H1 (cell line): ENCODE measurements at regions not wholly inside any gene's neighbourhood (a gene's known extent, or its start where the extent isn't known, plus 50 kb on each side); places are given as distances from the start of the nearest gene placed in this dataset.

Source experiments
- CTCF ChIA-PET: fragments of 300-600 bp; sonication (Branson Sonifier 250); formaldehyde crosslinking; loops from one replicate; lab custom pipeline; 2021; ENCODE audit not compliant: partially characterized antibody; lab: Charles Lee
- POLR2A ChIA-PET: fragments of 300-600 bp; sonication (Branson Sonifier 250); formaldehyde crosslinking; loops from one replicate; lab custom pipeline; 2021; ENCODE audit warnings: inconsistent platforms; ENCODE audit not compliant: partially characterized antibody; lab: Charles Lee
- DNase-seq, 2 experiments: peaks; one replicate each; pipeline versions ENCODE4 v3.0.0 to v3.0.0-alpha.2; 2010 to 2022; ENCODE audit warnings: low spot score in 2 of 2, low read depth in 1 of 2, mixed read lengths in 1 of 2
- FAIRE-seq: peaks from 2 replicates; lab custom pipeline; 2011; peaks lifted over from hg19 to GRCh38; lab: Jason Lieb, UNC
- H2AFZ ChIP-seq: 2 replicates; pipeline ENCODE4 v1.8.1; 2012; ENCODE audit warnings: low read length, inconsistent platforms
- H2AK5ac ChIP-seq: 2 replicates; pipeline ENCODE4 v1.6.1; 2013; ENCODE audit warnings: low read depth, low read length
- H2BK120ac ChIP-seq: replicated peaks from 2 replicates; pipeline ENCODE3; 2013; ENCODE audit warnings: low read depth, low read length, inconsistent platforms
- H2BK12ac ChIP-seq: 2 replicates; pipeline ENCODE4 v1.6.1; 2013; ENCODE audit warnings: low read depth, low read length
- H2BK15ac ChIP-seq: 2 replicates; pipeline ENCODE4 v1.6.1; 2013; ENCODE audit warnings: low read length
- H2BK20ac ChIP-seq: 2 replicates; pipeline ENCODE4 v1.6.1; 2013; ENCODE audit warnings: low read length
- H2BK5ac ChIP-seq: 2 replicates; pipeline ENCODE4 v1.6.1; 2013; ENCODE audit warnings: low read depth, low read length
- H3K14ac ChIP-seq: 2 replicates; pipeline ENCODE4 v1.6.1; 2013; ENCODE audit warnings: inconsistent platforms; ENCODE audit not compliant: insufficient read length
- H3K18ac ChIP-seq: 2 replicates; pipeline ENCODE4 v1.6.1; 2013; ENCODE audit warnings: low read length; ENCODE audit errors: extremely low read depth
- H3K23ac ChIP-seq: 2 replicates; pipeline ENCODE4 v1.6.1; 2013; ENCODE audit warnings: inconsistent platforms; ENCODE audit not compliant: insufficient read length
- H3K23me2 ChIP-seq: 2 replicates; pipeline ENCODE4 v1.6.1; 2013; ENCODE audit warnings: low read depth, low read length
- H3K27ac ChIP-seq: 2 replicates; pipeline ENCODE4 v1.6.1; 2011; ENCODE audit warnings: low read depth, low read length, inconsistent platforms
- H3K27me3 ChIP-seq, 4 experiments: replicated peaks in 1 of 4; 1 replicate in 1 of 4; 2 replicates in 3 of 4; pipeline versions ENCODE4 v1.6.1 to v1.8.1; 2011 to 2013; ENCODE audit warnings: low read length in 3 of 4, mild to moderate bottlenecking in 3 of 4, inconsistent platforms in 2 of 4, mixed read lengths in 2 of 4, moderate library complexity in 1 of 4; ENCODE audit not compliant: control insufficient read depth in 3 of 4, insufficient read depth in 3 of 4; ENCODE audit errors: extremely low read depth in 1 of 4
- H3K36me3 ChIP-seq, 4 experiments: 2 replicates each; pipeline versions ENCODE4 v1.6.1 to v1.8.1; 2011 to 2013; ENCODE audit warnings: mild to moderate bottlenecking in 4 of 4, low read length in 3 of 4, moderate library complexity in 2 of 4, control low read depth in 1 of 4, inconsistent platforms in 1 of 4; ENCODE audit not compliant: insufficient read depth in 4 of 4, control insufficient read depth in 2 of 4
- H3K4ac ChIP-seq: replicated peaks from 2 replicates; pipeline ENCODE3; 2013; ENCODE audit warnings: low read length, low read depth, mixed read lengths, inconsistent platforms; ENCODE audit not compliant: insufficient read length
- H3K4me1 ChIP-seq, 4 experiments: replicated peaks in 1 of 4; 1 replicate in 1 of 4; 2 replicates in 3 of 4; pipeline versions ENCODE4 v1.6.1 to v1.8.1; 2011 to 2013; ENCODE audit warnings: low read length in 3 of 4, inconsistent platforms in 2 of 4, mixed read lengths in 1 of 4; ENCODE audit not compliant: insufficient read depth in 4 of 4, control insufficient read depth in 3 of 4
- H3K4me2 ChIP-seq, 2 experiments: 2 replicates each; pipeline versions ENCODE4 v1.6.1 to v1.8.1; 2011 to 2013; ENCODE audit warnings: low read depth in 2 of 2, low read length in 2 of 2, control low read depth in 1 of 2, inconsistent platforms in 1 of 2, mild to moderate bottlenecking in 1 of 2; ENCODE audit not compliant: insufficient read depth in 1 of 2
- H3K4me3 ChIP-seq, 4 experiments: fragments of 200-600, 300-600 bp in 1 of 4; sonication (generic), shearing (Covaris generic), sonication (Bioruptor Twin) in 1 of 4; 2 replicates each; pipeline versions ENCODE4 v1.5.1 to v1.8.1; 2011 to 2016; ENCODE audit warnings: low read length in 4 of 4, low read depth in 3 of 4, control low read depth in 2 of 4, inconsistent platforms in 2 of 4, mild to moderate bottlenecking in 2 of 4, mixed read lengths in 1 of 4, moderate library complexity in 1 of 4; ENCODE audit not compliant: insufficient read depth in 2 of 4; ENCODE audit errors: extremely low read depth in 1 of 4
- H3K56ac ChIP-seq: replicated peaks from 2 replicates; pipeline ENCODE3; 2013; ENCODE audit warnings: low read depth, mild to moderate bottlenecking, mixed read lengths, low read length, inconsistent platforms; ENCODE audit not compliant: insufficient read length
- H3K79me1 ChIP-seq: 2 replicates; pipeline ENCODE4 v1.6.1; 2013; ENCODE audit warnings: low read depth, low read length, control low read depth
- H3K79me2 ChIP-seq, 2 experiments: 2 replicates each; pipeline versions ENCODE4 v1.6.1 to v1.8.1; 2012 to 2013; ENCODE audit warnings: low read length in 2 of 2, mild to moderate bottlenecking in 2 of 2, inconsistent platforms in 1 of 2; ENCODE audit not compliant: insufficient read depth in 2 of 2, control insufficient read depth in 1 of 2
- H3K9ac ChIP-seq, 4 experiments: replicated peaks in 1 of 4; 1 replicate in 1 of 4; 2 replicates in 3 of 4; pipeline versions ENCODE4 v1.6.1 to v1.8.1; 2011 to 2013; ENCODE audit warnings: low read depth in 3 of 4, low read length in 3 of 4, control low read depth in 2 of 4, mild to moderate bottlenecking in 2 of 4, moderate library complexity in 2 of 4, inconsistent platforms in 1 of 4; ENCODE audit errors: extremely low read depth in 1 of 4
- H3K9me3 ChIP-seq, 2 experiments: 2 replicates each; pipeline versions ENCODE4 v1.6.1 to v1.8.1; 2012 to 2013; ENCODE audit warnings: mild to moderate bottlenecking in 2 of 2, moderate library complexity in 2 of 2, control low read depth in 1 of 2, inconsistent platforms in 1 of 2, low read depth in 1 of 2, low read length in 1 of 2, mixed read lengths in 1 of 2; ENCODE audit not compliant: insufficient read depth in 2 of 2
- H4K20me1 ChIP-seq, 2 experiments: replicated peaks in 1 of 2; 2 replicates each; pipeline versions ENCODE3 to v1.8.1; 2011 to 2013; ENCODE audit warnings: inconsistent platforms in 2 of 2, low read length in 2 of 2, mild to moderate bottlenecking in 1 of 2; ENCODE audit not compliant: insufficient read depth in 2 of 2, control insufficient read depth in 1 of 2
- H4K5ac ChIP-seq: 2 replicates; pipeline ENCODE4 v1.6.1; 2013; ENCODE audit warnings: low read length, low read depth, mixed read lengths, inconsistent platforms; ENCODE audit not compliant: insufficient read length
- H4K8ac ChIP-seq: 2 replicates; pipeline ENCODE4 v1.8.0; 2013; ENCODE audit warnings: mild to moderate bottlenecking, moderate library complexity, low read length, inconsistent platforms; ENCODE audit not compliant: insufficient read depth; ENCODE audit errors: extremely low read depth
- H4K91ac ChIP-seq: replicated peaks from 2 replicates; pipeline ENCODE3; 2013; ENCODE audit warnings: low read length, mixed read lengths, inconsistent platforms; ENCODE audit not compliant: insufficient read length
- BACH1 ChIP-seq: IDR thresholded peaks from 2 replicates; pipeline ENCODE4 v1.6.1; 2012; ENCODE audit warnings: low read length, improper control_type of control experiment
- FOSL1 ChIP-seq: IDR thresholded peaks from 2 replicates; pipeline ENCODE4 v1.6.1; 2011; ENCODE audit warnings: mild to moderate bottlenecking, low read depth, low read length, moderate library complexity; ENCODE audit not compliant: insufficient read depth

DNA sequence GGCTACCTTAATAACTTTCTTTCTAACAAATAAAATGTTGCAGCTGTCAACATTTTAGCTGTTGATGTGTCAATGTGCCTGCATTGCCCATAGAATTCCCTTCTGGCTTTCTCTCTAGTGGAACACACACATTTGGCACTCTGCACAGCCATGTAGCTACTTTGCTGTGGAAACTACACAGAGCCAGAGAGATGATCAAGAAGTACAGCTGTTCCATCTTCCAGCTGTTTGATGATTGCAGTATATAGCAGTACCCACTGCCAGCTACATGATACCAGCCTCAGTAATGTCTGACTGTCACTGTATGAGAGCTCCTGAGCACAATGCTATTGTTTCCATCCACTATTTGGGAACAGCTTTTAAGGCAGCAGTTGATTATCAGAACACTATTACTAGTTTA, 843.0 kb downstream of the PCDH17 start:
- peaks cover 0 to 3% (median 2%) of the 10 kb centered on the region in 4 experiments; a peak in 4 of 7 replicates for H3K4me1 ChIP-seq
- no peaks in the 10 kb centered on the region for H3K23me2 ChIP-seq
- no peak overlapping the region for H3K4ac ChIP-seq
- H3K79me1 ChIP-seq, result no peaks in the 10 kb centered on the region
- H2AFZ ChIP-seq, result no peak overlapping the region; the same call in 1 of the 2 replicates
- H3K18ac ChIP-seq, result no peak overlapping the region
- H3K79me2 ChIP-seq, result no peaks in the 10 kb centered on the region
- H4K5ac ChIP-seq, result no peak overlapping the region
- H2BK20ac ChIP-seq, result no peak overlapping the region
- no peak overlapping the region for H2BK120ac ChIP-seq
- no peak overlapping the region for H3K27ac ChIP-seq
- H3K36me3 ChIP-seq, result no peaks in the 10 kb centered on the region
- ChIA-PET CTCF (no interaction called here), POLR2A (no interaction called here)
- no peak for DNase-seq
- no peaks in the 10 kb centered on the region for H4K20me1 ChIP-seq
- H2BK5ac ChIP-seq, result no peak overlapping the region
- no peak overlapping the region for H4K91ac ChIP-seq
- no peak overlapping the region for H3K56ac ChIP-seq
- no peak overlapping the region for H3K14ac ChIP-seq
- H3K9ac ChIP-seq, result no peak overlapping the region
- no peak for FAIRE-seq
- H3K27me3 ChIP-seq, result no peaks in the 10 kb centered on the region
- no peak overlapping the region for H3K4me3 ChIP-seq
- H2BK12ac ChIP-seq, result 0 out of 2 replicates have a peak overlapping the region, but pooled peaks have one; percentile 23
- H2BK15ac ChIP-seq, result no peak overlapping the region
- no peak overlapping the region for H3K4me2 ChIP-seq
- no peak overlapping the region for H4K8ac ChIP-seq
- H3K23ac ChIP-seq, result no peak overlapping the region
- no peaks in the 10 kb centered on the region for H3K9me3 ChIP-seq
- no peak overlapping the region for H2AK5ac ChIP-seq
- TF ChIP-seq FOSL1 (no peak), BACH1 (no peak)
